Stimulated activated naive CD4-positive, alpha-beta T cell treated with Interleukin-2 at 50 U/mL for 16 hours (primary cell): ENCODE measurements at regions not wholly inside any gene's neighbourhood (a gene's known extent, or its start where the extent isn't known, plus 50 kb on each side); places are given as distances from the start of the nearest gene placed in this dataset.

ENCODE experiments used
- DNase-seq: peaks from one replicate; lab custom pipeline; 2025; lab: John Stamatoyannopoulos, UW

GRCh38 chr17:74146196-74146595 is 57.3 kb upstream of the RPL38 start:
- DNase-seq: no peak

DNA sequence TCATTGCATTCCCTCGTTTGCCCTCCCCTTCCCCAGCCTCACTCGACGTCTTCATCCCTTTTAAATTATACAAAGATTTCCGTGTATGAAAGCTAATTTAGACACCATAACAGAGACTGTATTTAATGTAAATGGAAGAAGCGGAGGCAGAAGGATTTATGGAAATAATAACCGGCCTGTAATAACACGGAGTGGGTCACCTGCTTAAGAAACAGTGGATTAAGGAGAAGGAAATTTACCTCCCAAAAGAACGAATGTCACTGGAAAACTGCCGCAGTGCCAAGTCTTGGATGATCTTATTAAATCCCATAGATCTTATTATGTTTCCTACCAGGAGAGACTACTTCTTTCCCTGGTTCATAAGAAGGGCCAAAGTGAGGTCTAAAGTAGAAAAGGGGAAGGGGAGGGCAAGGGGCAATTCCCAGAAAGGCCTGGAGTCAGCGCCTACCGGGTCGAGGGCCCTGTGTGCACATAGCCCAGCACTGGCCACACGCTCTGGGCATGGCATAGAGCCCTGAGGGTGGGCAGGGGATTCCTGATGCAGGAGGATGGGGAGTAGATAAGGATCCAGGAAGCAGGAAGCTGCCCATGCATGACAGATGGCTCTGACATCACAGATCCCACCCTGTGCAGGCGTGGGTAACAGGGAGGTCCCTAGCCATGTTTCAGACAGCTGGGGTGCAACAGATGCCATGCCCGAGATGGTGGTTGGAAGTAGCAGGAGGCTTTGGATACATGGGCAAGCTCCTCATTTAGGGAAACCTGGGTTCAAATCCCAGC is 56.2 kb upstream of the RPL38 start:
- DNase-seq: no peak

- no peak for DNase-seq
Measured at GRCh38 chr17:74147966-74148365, 55.5 kb upstream of the RPL38 start.

GRCh38 chr17:74148446-74148845 is 55.0 kb upstream of the RPL38 start:
- no peak for DNase-seq

GRCh38 chr17:74148901-74149596 is 54.4 kb upstream of the RPL38 start:
- no peak for DNase-seq

- DNase-seq: no peak
Measured at GRCh38 chr17:74149597-74150427, 53.7 kb upstream of the RPL38 start.

- no peak for DNase-seq
Measured at GRCh38 chr17:74150428-74151025, 53.0 kb upstream of the RPL38 start.

DNA sequence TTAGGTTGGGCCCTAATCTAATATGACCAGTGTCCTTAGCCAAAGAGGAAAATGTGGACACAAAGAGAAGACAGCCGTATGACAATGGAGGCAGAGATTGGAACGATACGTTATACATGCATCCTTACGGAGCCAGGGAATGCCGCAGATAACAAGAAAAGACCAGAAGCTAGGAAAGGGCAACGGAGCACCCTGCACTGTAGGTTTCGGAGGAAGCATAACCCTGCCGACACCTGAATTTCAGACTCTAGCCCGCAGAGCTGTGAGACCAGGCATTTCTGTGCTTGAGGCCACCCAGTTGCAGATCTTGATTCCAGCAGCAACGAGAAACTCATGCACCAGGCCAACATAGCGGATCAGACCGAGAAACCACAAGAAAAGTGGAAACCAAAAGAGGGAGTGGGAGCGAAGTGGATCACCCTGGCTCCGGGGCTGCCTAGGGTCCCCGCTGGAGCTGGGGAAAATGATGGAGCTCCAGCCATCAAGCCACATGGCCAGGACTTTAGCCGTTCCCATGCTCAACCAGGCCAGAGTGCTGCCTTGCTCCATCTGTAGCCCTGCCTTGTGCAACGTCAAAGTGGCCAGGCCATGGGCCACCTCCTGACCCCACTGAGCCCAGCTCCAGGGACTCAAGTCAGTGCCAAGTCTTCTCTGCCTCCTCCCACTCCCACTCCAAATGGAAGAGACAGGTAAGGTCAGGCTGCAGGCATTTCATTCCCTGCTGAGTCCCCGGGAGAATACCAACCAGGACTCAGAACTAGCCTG is 51.7 kb upstream of the RPL38 start:
- DNase-seq: no peak

DNA sequence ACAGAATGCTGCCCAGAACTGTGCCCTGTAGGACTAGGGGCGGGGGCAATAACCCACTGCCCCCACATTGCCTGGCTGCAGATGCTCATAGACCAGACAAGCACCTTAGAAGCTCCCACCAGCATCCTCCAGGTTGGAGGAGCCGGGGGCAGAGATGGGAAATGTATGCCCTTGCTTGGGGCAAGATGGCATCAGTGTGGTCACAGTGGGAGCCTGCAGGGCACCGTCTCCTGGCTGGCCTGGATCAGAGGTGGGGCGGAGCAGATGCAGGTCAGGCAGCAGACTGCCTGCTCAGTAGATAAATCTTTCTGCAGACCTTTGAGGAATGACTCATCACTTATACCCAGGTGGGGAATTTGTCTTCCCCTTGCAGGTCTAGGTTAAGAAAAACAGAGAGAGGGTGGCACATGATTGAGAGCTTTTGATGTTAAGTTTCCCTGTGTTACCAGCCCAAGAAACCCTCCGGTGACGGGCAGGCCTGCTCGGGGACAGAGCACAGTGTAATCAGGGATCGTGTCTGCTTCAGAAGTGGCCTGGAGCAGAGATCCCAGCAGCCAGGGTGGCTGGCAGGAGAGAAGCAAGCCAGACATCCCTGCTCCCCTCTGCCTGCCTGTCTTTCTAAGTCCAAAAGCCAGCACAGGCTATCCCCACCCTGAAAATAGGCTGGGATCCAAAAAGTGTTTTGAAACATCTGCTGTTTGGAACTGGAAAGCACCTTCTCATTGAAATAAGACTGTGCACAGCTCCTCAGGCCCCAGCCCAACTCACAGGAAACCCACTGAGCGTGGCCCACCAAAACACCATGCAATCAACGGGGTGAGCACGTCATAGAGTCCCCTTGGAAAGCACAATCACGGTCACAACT is 50.7 kb upstream of the RPL38 start:
- no peak for DNase-seq

GRCh38 chr17:74153456-74153810 is 50.0 kb upstream of the RPL38 start:
- DNase-seq: no peak
